MG63 (cell line): ENCODE measurements at regions not wholly inside any gene's neighbourhood (a gene's known extent, or its start where the extent isn't known, plus 50 kb on each side); places are given as distances from the start of the nearest gene placed in this dataset.
"Not testable (repeated sequence)": the region's sequence is repeated elsewhere in the genome, so short reads cannot be mapped to it uniquely, and the experiment has no call there.

Experiments used
- DNase-seq: peaks from one replicate; pipeline ENCODE4 v3.0.0-alpha.2; 2020
- H3K27me3 ChIP-seq: fragments of 250-450 bp; sonication (Bioruptor Pico); 2 replicates; pipeline ENCODE4 v1.5.1; 2020; ENCODE audit warnings: mild to moderate bottlenecking, moderate library complexity
- H3K36me3 ChIP-seq: fragments of 250-450 bp; sonication (Bioruptor Pico); 2 replicates; pipeline ENCODE4 v1.5.1; 2020; ENCODE audit warnings: mild to moderate bottlenecking, moderate library complexity
- H3K4me3 ChIP-seq: fragments of 250-450 bp; sonication (Bioruptor Pico); 2 replicates; pipeline ENCODE4 v1.5.1; 2020; ENCODE audit warnings: mild to moderate bottlenecking, moderate library complexity
- H3K9me3 ChIP-seq: fragments of 250-450 bp; sonication (Bioruptor Pico); 2 replicates; pipeline ENCODE4 v1.5.1; 2020; ENCODE audit warnings: mild to moderate bottlenecking, moderate library complexity

DNA sequence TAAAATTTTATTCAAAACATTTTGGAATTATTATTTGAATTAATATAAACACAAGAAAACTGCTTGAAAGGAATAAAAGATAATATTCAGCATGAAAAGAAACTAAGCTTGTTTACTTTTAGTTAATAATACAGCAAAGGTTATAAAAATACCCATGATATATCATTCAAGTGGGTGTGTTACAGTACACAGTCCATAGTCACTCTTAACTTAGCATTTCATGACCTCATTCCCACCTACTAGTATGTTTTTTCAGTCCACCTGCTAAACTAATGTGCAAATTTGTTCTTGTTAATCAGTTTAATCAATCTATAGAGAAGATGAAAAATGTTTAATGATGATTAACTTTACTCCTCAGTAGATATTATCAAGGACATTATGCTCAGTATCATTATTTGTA, 841.4 kb upstream of the EPHA7 start:
- no peak for DNase-seq
- Histone ChIP-seq H3K9me3 (no peaks in the 10 kb centered on the region), H3K27me3 (no peaks in the 10 kb centered on the region), H3K36me3 (no peaks in the 10 kb centered on the region), H3K4me3 (no peak overlapping the region)

DNA sequence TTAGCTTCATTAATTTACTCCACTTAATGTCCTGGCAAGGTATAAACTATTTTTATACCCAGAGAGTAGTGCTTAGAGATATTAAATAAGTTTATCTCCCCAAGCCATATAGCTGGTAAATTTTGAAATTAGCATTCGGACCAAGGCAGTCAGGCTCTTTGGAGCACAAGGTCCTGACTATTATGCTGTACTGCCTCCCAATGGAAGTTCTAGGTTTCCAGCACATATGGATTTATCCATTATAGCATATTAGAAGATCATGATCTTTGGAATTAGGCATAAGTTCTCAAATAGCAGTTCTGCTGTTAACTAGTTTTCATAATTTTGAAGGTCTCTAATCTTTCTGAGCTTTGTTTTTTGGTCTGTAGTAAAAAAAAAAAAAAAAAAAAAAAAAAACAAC, 835.3 kb upstream of the EPHA7 start:
- Histone ChIP-seq H3K27me3 (no peaks in the 10 kb centered on the region), H3K4me3 (no peak overlapping the region), H3K9me3 (no peaks in the 10 kb centered on the region), H3K36me3 (no peaks in the 10 kb centered on the region)
- DNase-seq, result no peak

DNA sequence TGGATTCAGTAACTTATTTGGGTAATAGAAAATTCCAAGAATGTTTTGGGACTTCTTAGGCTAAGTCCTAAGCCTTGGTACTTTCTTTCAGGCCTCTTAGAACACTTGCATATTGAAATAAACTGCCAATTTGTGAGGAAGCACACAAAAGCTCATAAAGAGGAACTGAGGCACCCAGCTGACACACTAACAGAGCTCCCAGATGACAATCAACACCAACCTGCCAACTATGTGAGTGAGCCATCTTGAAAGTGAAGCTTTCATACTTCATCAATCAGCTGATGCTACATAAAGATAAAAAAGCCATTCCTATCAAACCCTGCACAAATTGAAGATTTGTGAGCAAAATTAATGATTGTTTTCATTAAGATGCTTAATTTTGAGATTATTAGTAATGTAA, 832.5 kb upstream of the EPHA7 start:
- Histone ChIP-seq H3K9me3 (no peaks in the 10 kb centered on the region), H3K4me3 (no peak overlapping the region), H3K27me3 (no peaks in the 10 kb centered on the region), H3K36me3 (no peaks in the 10 kb centered on the region)
- no peak for DNase-seq

DNA sequence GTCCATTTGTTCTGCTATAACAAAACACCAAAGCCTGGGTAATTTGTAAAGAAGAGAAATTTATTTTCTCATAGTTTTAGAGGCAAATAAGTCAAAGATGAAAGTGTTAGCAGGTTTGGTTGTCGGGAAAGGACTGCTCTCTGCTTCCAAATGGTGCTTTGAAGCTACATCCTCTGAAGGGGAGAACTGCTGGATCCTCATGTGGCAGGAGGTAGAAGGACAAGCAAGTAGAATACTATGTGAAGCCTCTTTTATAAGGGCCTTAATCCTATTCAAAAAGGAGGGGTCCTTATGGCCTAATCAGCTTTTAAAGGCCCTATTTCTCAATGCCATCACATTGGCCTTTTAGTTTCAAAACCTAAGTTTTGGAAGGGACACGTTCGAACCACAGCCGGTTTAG, 826.0 kb upstream of the EPHA7 start:
- DNase-seq, result no peak

DNA sequence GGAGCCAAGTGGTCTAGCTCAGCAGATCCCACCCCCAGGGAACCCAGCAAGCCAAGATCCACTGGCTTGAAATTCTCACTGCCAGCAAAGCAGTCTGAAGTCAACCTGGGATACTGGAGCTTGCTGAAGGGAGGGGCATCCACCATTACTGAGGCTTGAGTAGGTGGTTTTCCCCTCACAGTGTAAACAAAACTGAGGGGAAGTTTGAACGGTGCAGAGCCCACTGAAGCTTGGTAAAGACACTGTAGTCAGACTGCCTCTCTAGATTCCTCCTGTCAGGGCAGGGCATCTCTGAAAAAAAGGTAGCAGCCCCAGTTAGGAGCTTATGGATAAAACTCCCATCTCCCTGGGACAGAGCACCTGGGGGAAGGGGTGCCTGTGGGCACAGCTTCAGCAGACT, 819.5 kb upstream of the EPHA7 start:
- no peak for DNase-seq
- Histone ChIP-seq H3K27me3 (no peaks in the 10 kb centered on the region), H3K9me3 (0 out of 2 replicates have a peak, but pooled peaks cover 2% of the 10 kb centered on the region), H3K36me3 (no peaks in the 10 kb centered on the region), H3K4me3 (no peak overlapping the region)

More for the DNA sequence above, 826.0 kb upstream of the EPHA7 start:
- no peaks in the 10 kb centered on the region for H3K27me3 ChIP-seq
- H3K9me3 ChIP-seq, result no peaks in the 10 kb centered on the region
- H3K36me3 ChIP-seq, result no peaks in the 10 kb centered on the region
- no peak overlapping the region for H3K4me3 ChIP-seq

DNA sequence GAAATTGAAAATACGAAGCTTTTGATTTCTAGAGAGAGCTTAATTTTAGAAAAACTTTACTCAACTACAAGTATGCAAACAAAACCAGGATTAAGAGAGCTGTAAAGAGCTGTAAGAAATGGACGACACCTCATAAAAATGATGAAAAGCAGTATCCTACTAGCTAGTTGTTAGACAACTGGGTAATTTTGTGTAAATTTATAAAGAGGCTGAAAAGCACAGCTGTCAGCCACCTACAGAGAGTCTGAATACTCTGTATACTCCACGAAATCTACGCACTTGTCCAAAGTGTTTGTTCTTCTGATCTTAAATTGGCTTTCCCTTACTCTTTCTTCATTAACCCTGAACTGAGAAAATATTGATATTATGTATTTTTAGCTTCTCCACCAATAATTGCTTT, 808.4 kb upstream of the EPHA7 start:
- Histone ChIP-seq H3K4me3 (peak overlapping the region; percentile 16), H3K36me3 (no peaks in the 10 kb centered on the region), H3K27me3 (no peaks in the 10 kb centered on the region), H3K9me3 (peaks cover 3% of the 10 kb centered on the region; the same call in 1 of the 2 replicates)
- DNase-seq, result no peak

DNA sequence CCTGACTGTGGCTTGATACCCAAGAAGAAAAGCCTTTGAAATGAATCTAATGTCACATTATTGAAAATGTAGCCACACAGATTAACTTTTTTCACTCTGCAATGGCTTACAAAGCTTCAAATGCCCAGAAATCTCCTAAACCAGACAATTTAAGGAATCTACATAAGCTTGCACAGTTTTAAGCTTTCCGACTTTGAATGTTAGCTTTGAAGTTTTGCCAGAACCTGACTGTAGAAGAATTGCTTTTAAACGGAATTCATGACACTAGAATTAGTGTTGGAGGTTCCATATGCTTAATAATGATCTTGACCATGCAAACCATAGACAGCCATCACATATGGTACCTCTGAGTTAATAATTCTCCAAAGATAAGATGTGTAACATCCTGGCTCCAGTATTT, 798.5 kb upstream of the EPHA7 start:
- H3K9me3 ChIP-seq, result no peaks in the 10 kb centered on the region
- no peak overlapping the region for H3K4me3 ChIP-seq
- no peaks in the 10 kb centered on the region for H3K27me3 ChIP-seq
- no peak for DNase-seq
- H3K36me3 ChIP-seq, result no peaks in the 10 kb centered on the region

DNA sequence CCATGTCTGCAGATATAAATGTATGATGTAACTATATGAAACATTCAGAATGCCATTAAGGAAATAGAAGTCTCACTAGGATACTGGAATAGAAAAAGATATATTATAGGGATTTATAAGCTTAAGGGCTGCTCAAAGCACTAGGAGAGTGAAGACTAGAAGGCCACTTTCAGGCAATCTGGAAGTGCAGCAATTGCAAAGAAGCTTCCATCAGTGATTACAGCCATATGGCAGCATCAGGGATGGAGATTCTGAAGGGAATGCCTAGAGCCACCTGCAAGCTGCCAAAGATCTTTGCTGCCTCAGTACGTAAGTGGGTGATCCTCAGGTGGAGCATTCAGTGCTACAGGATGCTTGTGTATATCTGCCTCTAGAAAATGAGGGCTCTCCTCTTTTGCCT, 796.2 kb upstream of the EPHA7 start:
- Histone ChIP-seq H3K36me3 (no peaks in the 10 kb centered on the region), H3K4me3 (no peak overlapping the region)
- DNase-seq, result no peak

DNA sequence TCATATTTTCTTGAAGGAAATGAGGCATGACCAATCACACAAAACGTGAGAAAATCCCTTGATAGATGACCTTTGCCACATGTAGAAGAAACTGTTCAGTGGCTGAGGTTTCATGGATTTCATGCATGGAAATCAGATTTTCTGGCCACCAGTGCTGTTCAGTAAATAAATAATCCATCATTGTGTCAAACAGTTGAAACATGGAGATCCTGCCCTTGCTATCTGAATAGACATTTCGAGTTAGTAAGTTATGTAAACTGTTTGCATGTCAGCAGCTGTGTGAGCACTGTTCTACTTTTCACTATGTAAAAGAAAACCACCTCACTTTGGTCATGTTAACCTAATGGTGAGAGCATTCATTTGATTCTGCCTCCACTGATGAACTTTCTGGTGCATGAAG, 793.9 kb upstream of the EPHA7 start:
- H3K27me3 ChIP-seq, result no peaks in the 10 kb centered on the region
- no peak for DNase-seq
- no peaks in the 10 kb centered on the region for H3K9me3 ChIP-seq
- H3K36me3 ChIP-seq, result no peaks in the 10 kb centered on the region
- H3K4me3 ChIP-seq, result no peak overlapping the region

More for the DNA sequence above, 796.2 kb upstream of the EPHA7 start:
- H3K27me3 ChIP-seq, result no peaks in the 10 kb centered on the region
- H3K9me3 ChIP-seq, result no peaks in the 10 kb centered on the region

DNA sequence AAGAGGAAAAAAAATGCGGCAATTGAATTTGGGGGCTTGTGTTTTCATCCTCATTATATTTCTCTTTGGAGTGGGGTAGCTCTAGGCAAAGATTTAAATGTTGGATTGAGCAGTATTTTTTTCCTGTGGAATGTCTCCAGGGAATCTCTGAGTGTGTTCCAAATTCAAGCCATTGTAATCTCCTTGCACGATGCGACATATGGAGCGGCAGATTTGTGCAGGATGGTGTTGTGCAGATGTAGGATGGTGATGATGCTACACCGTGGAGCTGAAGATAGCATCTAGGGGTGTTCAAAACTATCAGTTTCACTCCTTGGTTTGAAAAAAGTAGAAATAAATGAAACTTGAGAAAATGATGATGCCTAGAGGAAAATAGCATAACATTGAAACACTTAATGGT, 777.5 kb upstream of the EPHA7 start:
- no peak for DNase-seq
- Histone ChIP-seq H3K36me3 (no peaks in the 10 kb centered on the region), H3K4me3 (no peak overlapping the region), H3K9me3 (no peaks in the 10 kb centered on the region), H3K27me3 (no peaks in the 10 kb centered on the region)

DNA sequence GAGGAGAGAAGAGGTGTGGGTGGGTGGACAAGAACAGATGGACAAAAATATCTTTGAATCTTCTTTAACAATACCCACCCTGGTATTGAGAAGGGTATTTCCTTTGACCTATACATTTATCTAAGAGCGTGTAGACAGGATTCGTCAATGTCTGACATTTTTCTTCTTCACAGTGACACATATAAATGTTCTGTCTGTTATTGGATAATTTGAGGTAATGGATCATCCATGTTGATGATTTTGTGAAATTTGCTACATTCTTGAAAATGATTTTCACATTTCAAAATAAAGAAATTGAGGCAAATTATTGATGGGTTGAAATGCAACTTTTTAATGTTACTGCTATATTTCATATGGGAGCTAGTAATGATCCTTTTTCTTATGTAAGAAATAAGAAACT, 770.7 kb upstream of the EPHA7 start:
- no peak overlapping the region for H3K4me3 ChIP-seq
- no peak for DNase-seq

DNA sequence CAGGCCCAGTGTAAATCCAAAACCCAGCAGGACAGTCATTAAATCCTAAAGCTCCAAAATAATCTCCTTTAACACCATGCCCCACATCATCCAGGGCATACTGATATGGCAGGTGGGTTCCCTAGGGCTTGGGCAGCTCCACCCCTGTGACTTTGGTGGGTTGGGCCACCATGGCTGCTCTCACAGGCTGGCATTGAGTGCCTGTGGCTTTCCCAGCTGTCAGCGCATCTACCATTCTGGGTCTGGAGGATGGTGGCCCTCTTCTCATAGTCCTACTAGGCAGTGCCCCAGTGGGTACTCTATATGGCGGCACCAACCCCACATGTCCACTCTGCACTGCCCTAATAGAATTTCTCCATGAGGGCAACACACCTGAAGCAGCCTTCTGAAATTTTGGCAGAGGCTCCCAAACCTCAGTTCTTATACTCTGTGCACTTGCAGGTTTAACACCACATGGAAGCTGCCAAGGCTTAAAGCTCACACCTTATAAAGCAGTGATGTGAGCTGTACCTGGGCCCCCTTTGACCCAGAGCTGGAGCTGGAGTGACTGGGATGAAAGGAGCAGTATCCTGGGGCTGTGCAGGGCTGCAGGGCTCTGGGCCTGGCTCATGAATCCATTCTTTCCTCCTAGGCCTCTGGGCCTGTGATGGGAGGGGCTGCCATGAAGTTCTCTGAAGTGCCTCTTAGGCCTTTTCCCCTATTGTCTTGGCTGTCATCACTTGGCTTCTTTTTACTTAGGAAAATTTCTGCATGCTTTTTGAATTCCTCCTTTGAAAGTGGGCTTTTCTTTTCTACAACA, 765.5 kb upstream of the EPHA7 start:
- Histone ChIP-seq H3K4me3 (no peak overlapping the region), H3K9me3 (0 out of 2 replicates have a peak, but pooled peaks cover 3% of the 10 kb centered on the region), H3K36me3 (no peaks in the 10 kb centered on the region), H3K27me3 (no peaks in the 10 kb centered on the region)
- DNase-seq, result no peak

More for the DNA sequence above, 770.7 kb upstream of the EPHA7 start:
- no peaks in the 10 kb centered on the region for H3K36me3 ChIP-seq
- H3K9me3 ChIP-seq, result peaks cover 3% of the 10 kb centered on the region; the same call in 1 of the 2 replicates
- no peaks in the 10 kb centered on the region for H3K27me3 ChIP-seq

DNA sequence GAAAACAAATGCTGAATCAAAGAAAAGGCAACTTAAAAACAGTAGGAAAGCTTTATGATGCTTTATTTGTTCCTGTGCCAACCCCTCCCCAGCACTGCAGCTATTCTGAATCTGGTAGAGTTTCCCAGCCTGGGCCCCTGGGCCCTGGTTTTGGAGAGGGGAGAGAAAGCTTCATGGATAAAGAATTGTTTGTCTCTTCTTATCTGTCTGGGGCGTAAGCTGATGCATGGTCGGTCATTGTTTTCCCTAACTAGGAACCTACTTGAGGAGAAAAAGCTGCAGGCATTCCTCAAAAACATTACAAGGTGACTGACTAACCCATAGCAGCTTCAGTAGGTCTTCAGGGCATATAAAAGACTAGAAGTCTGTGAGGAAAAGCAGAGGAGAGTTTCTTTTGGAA, 758.1 kb upstream of the EPHA7 start:
- H3K27me3 ChIP-seq, result no peaks in the 10 kb centered on the region
- no peaks in the 10 kb centered on the region for H3K36me3 ChIP-seq
- H3K9me3 ChIP-seq, result no peaks in the 10 kb centered on the region
- no peak for DNase-seq
- no peak overlapping the region for H3K4me3 ChIP-seq

DNA sequence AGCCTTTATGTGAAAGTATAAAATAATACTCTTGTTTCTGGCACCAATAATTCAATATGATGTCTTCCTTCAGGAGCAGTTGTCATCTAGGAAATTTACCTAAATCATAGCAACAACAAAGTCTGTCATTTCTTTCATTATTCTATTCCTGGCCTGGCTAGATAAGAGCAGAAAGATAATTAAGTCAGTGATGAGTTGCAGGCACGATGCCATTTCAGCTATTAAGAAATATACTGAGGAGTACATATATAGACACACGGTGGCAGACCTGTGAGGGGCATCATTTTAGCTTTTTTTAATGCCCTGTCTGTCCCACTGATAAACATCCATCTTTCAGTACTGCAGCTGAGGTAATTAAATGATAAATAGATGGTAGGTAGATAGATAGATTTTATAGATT, 756.1 kb upstream of the EPHA7 start:
- DNase-seq, result no peak
- Histone ChIP-seq H3K36me3 (no peaks in the 10 kb centered on the region), H3K27me3 (no peaks in the 10 kb centered on the region), H3K9me3 (no peaks in the 10 kb centered on the region), H3K4me3 (no peak overlapping the region)

DNA sequence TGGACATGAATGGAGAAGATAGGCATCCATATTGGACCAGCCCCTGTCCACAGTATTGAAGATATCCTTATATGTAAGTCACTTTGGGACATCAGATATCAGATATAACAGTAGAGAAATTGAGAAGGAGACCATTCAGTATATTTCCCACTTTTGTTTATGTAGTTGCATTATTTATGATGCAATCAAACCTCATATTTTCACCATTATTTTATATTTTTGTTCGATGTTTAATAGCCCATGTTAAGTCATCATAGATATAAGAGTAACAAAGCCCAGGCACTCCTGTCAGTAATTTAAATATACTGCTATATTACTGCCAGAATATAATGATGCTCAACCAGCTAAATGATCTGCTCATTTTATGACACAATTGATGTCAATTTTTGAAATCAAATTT, 744.5 kb upstream of the EPHA7 start:
- Histone ChIP-seq H3K27me3 (no peaks in the 10 kb centered on the region), H3K4me3 (no peak overlapping the region), H3K36me3 (no peaks in the 10 kb centered on the region), H3K9me3 (no peaks in the 10 kb centered on the region; the same call in 1 of the 2 replicates)
- DNase-seq, result no peak

DNA sequence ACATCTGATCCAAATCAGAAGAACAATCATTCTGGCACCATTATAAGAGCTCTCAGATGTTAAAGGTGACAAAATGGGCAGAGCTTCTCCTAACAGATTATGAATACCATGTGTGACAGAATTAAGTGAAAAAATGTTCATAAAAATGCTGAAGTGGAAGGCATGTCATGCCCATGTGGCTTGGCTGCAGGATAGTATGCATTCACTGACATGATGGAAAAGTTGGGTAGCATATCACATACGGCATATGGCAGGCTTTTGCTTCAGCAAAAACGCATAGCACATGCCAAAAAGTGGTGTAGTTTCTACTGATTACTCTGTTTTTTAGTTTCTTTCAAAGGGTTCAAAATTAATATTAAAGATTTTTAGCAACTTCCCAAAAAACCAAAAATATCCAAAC, 731.5 kb upstream of the EPHA7 start:
- Histone ChIP-seq H3K9me3 (no peaks in the 10 kb centered on the region), H3K27me3 (no peaks in the 10 kb centered on the region), H3K4me3 (no peak overlapping the region), H3K36me3 (no peaks in the 10 kb centered on the region)
- no peak for DNase-seq

DNA sequence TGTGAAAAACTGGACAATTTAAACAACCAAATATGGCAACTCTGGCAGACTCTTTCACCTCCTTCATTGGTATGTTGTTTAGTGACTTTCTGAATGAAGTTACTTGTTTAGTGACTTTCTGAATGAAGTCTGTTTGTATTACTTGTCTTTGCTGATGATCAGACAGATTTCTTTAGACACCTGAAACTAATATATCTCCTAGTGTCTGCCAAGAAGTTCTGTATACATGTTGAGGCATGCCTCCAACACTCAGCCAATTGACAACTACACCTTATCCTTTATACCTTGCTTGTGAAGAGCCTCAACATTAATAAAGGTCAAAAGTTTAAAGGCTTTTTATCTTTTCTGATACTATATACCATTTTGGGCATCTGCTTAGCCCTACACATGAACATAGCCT, 725.4 kb upstream of the EPHA7 start:
- no peaks in the 10 kb centered on the region for H3K9me3 ChIP-seq
- H3K27me3 ChIP-seq, result no peaks in the 10 kb centered on the region
- no peaks in the 10 kb centered on the region for H3K36me3 ChIP-seq
- no peak overlapping the region for H3K4me3 ChIP-seq
- DNase-seq, result no peak

DNA sequence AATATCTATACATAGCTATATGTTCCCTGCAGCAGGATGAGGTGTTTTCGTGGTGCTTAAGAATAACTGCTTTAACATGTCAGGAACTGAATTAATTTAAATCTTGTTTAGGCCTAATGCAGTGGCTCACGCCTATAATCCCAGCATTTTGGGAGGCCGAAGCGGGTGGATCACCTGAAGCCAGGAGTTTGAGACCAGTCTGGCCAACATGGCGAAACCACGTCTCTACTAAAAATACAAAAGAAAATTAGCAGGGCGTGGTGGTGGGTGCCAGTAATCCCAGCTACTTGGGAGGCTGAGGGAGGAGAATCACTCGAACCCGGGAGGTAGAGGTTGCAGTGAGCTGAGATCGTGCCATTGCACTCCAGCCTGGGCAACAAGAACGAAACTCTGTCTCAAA, 717.8 kb upstream of the EPHA7 start:
- not testable (repeated sequence) for H3K4me3 ChIP-seq, H3K36me3 ChIP-seq, H3K27me3 ChIP-seq, DNase-seq, H3K9me3 ChIP-seq
